ENCODE measurements at regions not wholly inside any gene's neighbourhood (a gene's known extent, or its start where the extent isn't known, plus 50 kb on each side); places are given as distances from the start of the nearest gene placed in this dataset.

DNA sequence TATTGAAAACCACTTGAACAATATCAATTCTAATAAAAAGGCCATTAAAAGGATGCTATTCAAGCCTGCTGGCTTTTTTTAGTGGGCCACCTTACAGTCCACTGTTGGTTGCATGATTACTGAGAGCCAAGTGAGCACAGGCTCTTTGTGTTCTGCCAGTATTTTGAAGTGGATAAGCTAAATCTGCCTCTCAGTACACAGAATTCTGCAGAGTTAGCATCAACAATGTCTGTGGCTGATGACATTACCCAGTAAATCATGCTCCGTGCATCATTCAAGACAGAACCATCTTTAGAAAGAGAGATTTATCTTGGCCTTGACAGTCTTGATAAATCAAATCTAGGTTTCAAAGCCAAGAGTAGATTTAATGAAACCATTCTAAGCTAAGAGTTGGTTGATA is 119.0 kb upstream of the GNPDA2 start:
- intact Hi-C loops (cut with DNase I), result no loop called here
- H3K36me3 ChIP-seq, result no peaks in the 10 kb centered on the region
- DNase-seq, result no peak
- no peak overlapping the region for H3K4me3 ChIP-seq
- no peaks in the 10 kb centered on the region for H3K9me3 ChIP-seq
- no peak for ATAC-seq
- H3K27me3 ChIP-seq, result no peaks in the 10 kb centered on the region
- H3K27ac ChIP-seq, result no peak overlapping the region
- H3K4me1 ChIP-seq, result no peaks in the 10 kb centered on the region
- TF ChIP-seq, protein P1, sequence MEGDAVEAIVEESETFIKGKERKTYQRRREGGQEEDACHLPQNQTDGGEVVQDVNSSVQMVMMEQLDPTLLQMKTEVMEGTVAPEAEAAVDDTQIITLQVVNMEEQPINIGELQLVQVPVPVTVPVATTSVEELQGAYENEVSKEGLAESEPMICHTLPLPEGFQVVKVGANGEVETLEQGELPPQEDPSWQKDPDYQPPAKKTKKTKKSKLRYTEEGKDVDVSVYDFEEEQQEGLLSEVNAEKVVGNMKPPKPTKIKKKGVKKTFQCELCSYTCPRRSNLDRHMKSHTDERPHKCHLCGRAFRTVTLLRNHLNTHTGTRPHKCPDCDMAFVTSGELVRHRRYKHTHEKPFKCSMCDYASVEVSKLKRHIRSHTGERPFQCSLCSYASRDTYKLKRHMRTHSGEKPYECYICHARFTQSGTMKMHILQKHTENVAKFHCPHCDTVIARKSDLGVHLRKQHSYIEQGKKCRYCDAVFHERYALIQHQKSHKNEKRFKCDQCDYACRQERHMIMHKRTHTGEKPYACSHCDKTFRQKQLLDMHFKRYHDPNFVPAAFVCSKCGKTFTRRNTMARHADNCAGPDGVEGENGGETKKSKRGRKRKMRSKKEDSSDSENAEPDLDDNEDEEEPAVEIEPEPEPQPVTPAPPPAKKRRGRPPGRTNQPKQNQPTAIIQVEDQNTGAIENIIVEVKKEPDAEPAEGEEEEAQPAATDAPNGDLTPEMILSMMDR (IDR thresholded peaks at IDR 0.05), result no peak

DNA sequence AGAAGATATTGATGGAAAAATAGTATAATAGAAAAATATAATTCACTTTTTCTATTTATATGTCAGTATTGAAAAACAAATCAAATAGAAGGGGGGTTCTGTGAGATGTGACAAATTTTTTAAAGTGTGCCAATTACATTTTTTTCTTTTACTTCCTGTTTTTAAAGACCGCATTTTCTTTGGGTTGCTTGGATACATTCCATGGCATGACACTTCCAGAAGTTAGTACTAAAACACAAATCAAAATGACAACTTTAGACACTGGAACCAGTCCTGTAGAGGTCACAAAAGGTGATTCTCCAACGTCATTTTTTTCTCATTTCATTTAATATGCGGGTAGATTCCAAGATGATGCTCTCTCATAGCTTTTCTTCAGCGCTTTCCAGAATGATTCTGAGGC is 116.2 kb upstream of the GNPDA2 start:
- Histone ChIP-seq H3K36me3 (no peaks in the 10 kb centered on the region), H3K27me3 (no peaks in the 10 kb centered on the region), H3K9me3 (no peaks in the 10 kb centered on the region), H3K4me3 (no peak overlapping the region), H3K4me1 (no peaks in the 10 kb centered on the region), H3K27ac (no peak overlapping the region)
- TF ChIP-seq, protein P1 (IDR thresholded peaks at IDR 0.05), result no peak
- intact Hi-C loops (cut with DNase I), result no loop called here
- DNase-seq (no peak), ATAC-seq (no peak)

DNA sequence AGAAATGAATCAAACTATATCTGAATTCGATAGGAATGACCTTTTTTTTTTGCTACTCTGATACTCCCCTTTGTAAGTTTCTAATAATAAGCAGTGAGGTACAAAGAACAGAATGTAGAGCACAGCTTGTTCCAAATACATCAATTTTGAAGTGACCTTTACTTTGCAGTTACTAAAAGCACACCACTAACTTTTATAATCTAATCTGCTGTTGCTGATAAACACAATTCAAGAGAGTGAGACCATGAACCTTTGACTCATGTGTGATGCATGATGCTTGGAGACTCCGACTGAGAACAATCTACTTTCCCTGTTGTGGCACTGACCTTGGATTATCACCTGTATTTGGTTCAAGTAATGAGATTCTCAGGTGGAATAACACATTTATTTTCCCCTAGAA is 91.6 kb upstream of the GNPDA2 start:
- intact Hi-C loops (cut with DNase I), result no loop called here
- DNase-seq, result no peak
- Histone ChIP-seq H3K4me1 (no peaks in the 10 kb centered on the region), H3K27me3 (no peaks in the 10 kb centered on the region), H3K4me3 (no peak overlapping the region), H3K36me3 (no peaks in the 10 kb centered on the region), H3K27ac (no peak overlapping the region), H3K9me3 (peaks cover 0 to 8% of the 10 kb centered on the region in 2 donors)
- no peak for ATAC-seq
- TF ChIP-seq, protein P1 (IDR thresholded peaks at IDR 0.05), result no peak

DNA sequence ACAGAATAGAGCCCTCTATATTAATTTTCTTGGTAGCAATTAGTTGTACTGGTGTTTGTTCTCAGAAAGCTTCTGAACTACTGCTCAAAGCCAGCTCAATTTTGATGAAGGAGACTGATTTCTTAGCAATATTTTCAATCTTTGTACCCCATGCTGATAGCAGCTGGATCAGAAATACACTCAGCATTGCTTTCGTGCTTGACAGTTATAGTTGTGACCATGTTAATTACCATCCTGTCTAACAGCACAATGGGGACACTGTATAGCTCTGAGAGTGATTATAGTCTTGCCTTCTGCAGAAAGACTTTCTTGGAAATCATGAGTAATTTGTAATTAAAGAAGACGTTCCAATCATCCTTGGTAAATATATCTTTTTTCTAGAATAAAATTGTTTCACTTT is 79.7 kb upstream of the GNPDA2 start:
- H3K36me3 ChIP-seq, result no peaks in the 10 kb centered on the region
- intact Hi-C loops (cut with DNase I), result no loop called here
- ATAC-seq, result no peak
- H3K27ac ChIP-seq, result no peak overlapping the region
- no peaks in the 10 kb centered on the region for H3K27me3 ChIP-seq
- H3K4me3 ChIP-seq, result no peak overlapping the region
- H3K9me3 ChIP-seq, result no peaks in the 10 kb centered on the region
- no peak for DNase-seq
- no peaks in the 10 kb centered on the region for H3K4me1 ChIP-seq
- TF ChIP-seq, protein P1 (IDR thresholded peaks at IDR 0.05), result no peak

DNA sequence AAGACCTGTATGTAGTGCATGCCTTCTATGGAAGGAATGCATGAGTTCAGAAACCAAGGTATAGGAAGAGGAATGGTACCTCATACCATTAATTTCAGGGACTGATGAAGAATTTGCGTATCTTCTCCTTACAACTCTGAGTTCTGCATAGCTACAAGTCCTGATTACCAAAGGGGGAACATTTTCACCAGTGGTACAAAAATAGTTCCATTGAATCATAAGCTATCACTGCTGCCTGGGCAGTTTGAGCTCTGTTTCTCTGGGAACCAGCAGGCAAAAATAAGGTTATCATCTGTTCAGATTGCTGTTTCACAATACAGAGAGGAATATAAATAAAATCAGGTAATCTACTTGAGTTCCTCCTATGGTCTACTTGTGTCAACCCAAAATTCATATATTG is 77.9 kb upstream of the GNPDA2 start:
- ATAC-seq, result no peak
- no peak overlapping the region for H3K27ac ChIP-seq
- H3K4me1 ChIP-seq, result no peaks in the 10 kb centered on the region
- TF ChIP-seq, protein P1 (IDR thresholded peaks at IDR 0.05), result no peak
- no peak overlapping the region for H3K4me3 ChIP-seq
- H3K27me3 ChIP-seq, result no peaks in the 10 kb centered on the region
- DNase-seq, result no peak
- H3K36me3 ChIP-seq, result no peaks in the 10 kb centered on the region
- H3K9me3 ChIP-seq, result peaks cover 0 to under 1% of the 10 kb centered on the region in 2 donors
- intact Hi-C loops (cut with DNase I), result no loop called here

Data from left lung (tissue), 4 donors.